ENCODE measurements at regions not wholly inside any gene's neighbourhood (a gene's known extent, or its start where the extent isn't known, plus 50 kb on each side); places are given as distances from the start of the nearest gene placed in this dataset.
A peak's percentile ranks its signal among the peaks of the same experiment; 100 is the strongest.
"Not testable (repeated sequence)": the region's sequence is repeated elsewhere in the genome, so short reads cannot be mapped to it uniquely, and the experiment has no call there.

- DNase-seq (ENCODE audit: low read depth): no peak
Observed at GRCh38 chr9:89695441-89695891, 90.7 kb downstream of the GADD45G start.

- DNase-seq (ENCODE audit: low read depth): not testable (repeated sequence)
Observed at GRCh38 chr9:89695979-89696378, 91.2 kb downstream of the GADD45G start.

GRCh38 chr9:89696780-89697179 is 92.0 kb downstream of the GADD45G start:
- no peak for DNase-seq (ENCODE audit: low read depth)

GRCh38 chr9:89697553-89697952 is 92.7 kb downstream of the GADD45G start:
- DNase-seq (ENCODE audit: low read depth): no peak

DNA sequence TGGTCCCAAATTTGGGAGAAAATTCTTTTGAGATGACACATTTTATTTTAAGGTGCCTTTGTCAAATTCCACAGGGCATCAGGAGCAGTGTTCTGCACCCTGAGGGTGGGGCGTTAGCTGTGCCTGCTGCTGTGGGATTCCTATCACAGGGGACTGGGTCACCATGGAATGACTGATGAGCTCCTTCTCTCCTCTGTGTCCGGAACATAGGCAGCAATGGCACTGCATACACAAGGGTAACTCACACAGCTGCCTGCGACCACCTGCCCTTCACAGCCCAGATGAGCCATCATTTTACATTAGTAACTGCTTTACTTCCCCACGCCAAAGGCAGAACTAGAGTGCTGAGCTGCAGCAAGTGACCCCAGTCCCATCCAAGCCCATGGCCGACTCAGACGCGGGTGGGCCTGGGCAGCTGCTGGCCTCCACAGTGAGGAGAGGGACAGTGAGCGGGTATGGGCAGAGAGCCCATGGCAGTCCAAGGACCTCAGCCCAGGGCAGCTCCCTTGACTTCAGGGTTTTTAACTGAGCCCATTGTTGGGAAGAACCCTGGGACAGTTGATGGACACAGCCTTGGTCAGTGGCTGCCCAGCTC is 93.7 kb downstream of the GADD45G start:
- DNase-seq (ENCODE audit: low read depth): no peak

DNA sequence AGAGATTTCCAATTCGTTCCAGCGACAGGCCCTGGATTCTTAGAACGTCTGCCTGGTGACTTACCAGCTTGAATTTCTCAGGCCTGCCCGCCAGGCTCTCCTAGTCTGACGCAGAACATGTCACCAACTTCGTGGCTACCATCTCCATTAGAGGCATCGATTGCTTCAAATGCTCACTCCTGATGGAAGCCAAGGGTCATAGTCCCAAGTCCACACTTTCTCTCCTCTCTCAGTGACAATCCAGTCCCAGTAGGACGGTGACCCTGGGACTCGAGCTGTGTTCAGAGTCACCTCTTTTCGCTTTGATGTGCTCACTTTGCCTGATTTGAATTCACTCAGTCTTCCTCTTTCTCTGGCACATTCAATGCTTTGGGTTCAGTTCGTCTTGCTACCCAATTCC is 94.8 kb downstream of the GADD45G start:
- DNase-seq (ENCODE audit: low read depth): no peak

DNA sequence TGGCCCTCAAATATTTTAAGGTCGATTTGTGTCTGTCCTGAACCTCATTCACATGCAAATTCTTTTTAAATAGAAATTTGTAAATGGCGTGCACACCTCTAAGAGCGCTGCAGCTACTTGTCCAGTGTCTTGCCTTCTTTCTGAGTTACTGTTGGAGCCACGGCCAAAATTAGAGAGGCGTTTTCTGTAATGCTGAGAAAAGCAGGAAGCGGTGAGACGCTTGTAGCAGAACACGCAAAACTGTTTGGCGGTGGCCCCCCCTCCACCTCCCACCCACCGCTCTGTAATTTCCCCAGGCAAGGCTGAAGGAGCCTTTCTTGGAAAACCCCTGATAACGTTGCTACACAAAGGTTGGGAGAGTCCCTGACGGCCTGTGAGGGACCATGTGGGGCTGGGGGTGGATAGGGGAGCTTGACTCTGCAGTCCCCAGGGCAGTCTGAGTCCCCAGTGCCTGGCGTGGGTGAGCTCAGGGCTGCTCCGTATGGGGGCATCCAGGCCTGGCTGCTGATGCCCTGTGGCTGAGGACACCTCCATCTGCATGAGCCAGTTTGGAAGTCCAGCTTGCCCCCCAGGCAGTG is 96.5 kb downstream of the GADD45G start:
- DNase-seq (ENCODE audit: low read depth): no peak

DNA sequence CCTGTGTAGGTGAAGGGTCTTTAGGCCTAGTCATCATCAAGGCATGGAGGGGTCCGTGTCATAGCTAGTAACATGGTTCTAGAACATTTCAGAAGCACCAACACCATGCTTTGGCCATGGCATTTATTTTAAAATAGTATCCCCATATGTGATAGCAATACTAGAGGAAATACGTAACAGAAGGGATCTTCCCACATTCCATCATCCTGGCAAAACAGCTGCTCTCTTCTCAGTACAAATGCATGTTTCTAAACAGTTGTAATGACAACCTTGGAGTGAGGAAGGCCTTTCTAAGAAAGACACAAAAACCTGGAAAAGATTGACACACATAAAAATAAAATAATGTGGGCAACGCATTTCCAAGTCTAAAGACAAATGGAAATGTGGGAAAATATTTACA is 97.6 kb downstream of the GADD45G start:
- no peak for DNase-seq (ENCODE audit: low read depth)

GRCh38 chr9:89705651-89706050 is 100.8 kb downstream of the GADD45G start:
- no peak for DNase-seq (ENCODE audit: low read depth)

- DNase-seq (ENCODE audit: low read depth): no peak
Observed at GRCh38 chr9:89706086-89706485, 101.3 kb downstream of the GADD45G start.

- DNase-seq (ENCODE audit: low read depth): no peak
Observed at GRCh38 chr9:89706731-89707191, 101.9 kb downstream of the GADD45G start.

DNA sequence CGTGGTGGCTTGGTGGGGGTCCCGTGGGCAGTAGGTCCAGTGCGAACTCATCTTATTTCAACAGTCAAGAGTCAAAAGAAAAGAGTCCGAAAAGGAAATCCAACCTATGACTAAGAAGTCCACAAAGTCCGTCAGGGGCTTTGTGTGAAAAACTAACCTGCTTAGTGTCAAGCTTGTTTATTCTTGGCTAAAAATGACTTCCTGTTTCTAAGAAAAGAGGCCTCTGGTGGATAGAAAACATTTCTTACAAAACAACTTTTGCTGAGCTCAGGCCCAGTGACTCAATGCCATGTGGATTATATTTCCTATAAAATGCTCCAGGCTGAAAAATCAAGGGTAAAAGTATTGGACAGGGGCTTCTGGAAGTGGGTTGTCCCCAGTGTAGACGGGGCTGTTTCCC is 105.9 kb downstream of the GADD45G start:
- DNase-seq (ENCODE audit: low read depth): peak; percentile 10

DNA sequence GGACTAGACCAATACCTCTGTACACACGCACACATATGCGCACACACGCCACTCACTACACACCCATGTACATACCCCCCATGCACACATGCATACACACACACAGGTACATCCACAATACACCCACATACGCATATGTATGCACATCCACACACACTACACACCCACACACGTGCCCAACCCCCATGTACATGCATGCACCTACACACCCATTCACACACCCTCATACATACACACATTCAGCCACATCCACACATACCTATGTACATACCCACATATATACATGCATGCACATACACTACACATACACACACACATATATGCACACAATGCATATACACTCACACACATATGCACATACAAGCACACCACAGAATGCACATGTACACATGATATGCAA is 107.1 kb downstream of the GADD45G start:
- DNase-seq (ENCODE audit: low read depth): no peak

GRCh38 chr9:89712283-89712682 is 107.5 kb downstream of the GADD45G start:
- no peak for DNase-seq (ENCODE audit: low read depth)

GRCh38 chr9:89714321-89714720 is 109.5 kb downstream of the GADD45G start:
- no peak for DNase-seq (ENCODE audit: low read depth)

DNA sequence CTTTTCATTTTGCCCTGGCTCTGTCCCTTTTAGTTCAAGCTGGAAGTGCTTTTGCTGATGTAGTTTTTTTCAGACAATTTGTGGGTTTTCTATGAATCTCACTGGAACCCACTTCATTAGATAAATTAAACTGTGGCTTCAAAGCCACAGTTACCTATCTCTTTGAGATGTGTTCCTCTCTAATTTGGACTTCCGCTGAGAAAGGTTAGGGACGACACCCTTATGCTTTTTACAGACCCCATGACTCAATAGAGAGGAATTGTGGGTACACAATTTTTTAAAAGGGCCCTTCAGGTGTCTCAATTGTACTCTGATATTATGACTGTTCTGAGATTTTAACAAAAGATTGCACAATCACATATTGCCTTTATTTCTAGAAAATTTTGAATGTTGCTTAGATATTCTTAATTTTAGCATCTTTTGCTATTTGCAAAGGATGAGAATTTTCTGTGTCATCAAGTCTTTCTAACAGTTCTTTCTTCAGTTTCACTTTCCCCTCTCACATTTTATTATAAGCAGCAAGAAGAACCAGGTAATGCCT is 110.6 kb downstream of the GADD45G start:
- DNase-seq (ENCODE audit: low read depth): no peak

DNA sequence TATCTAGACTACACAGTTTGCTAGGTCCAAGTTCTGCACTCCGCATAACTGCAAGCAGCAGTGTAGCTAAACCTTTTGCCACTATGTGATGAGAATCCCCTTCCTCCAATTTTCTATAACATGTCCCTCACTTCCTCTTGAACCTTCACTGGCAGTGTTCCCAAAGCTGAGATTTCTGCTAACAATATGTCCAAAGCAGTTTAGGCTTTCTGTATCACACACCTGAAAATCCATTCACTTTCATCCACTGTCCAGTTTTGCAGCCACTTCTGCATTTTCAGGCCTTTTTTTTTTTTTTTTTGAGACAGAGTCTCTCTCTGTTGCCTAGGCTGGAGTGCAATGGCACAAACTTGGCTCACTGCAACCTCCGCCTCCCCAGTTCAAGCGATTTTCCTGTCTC is 111.1 kb downstream of the GADD45G start:
- DNase-seq (ENCODE audit: low read depth): no peak

DNA sequence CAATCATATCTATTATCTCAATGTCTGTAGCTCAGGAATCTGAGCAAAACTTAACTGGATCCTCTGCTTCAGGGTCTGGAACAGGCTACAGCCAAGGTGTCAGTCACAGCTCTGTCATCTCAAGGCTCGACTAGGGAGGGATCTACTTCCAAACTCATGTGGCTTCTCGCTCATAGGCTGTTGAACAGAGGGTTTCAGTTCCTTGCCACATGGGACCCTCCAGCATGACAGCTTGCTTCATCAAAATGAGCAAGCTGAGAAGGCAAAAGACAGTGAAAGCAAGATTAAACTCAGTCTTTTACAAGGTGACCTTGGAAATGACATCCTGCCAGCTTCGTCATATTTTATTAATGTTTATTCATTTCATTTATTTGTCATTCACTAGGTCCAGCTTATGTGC is 111.7 kb downstream of the GADD45G start:
- no peak for DNase-seq (ENCODE audit: low read depth)

GRCh38 chr9:89718176-89718575 is 113.4 kb downstream of the GADD45G start:
- no peak for DNase-seq (ENCODE audit: low read depth)

DNA sequence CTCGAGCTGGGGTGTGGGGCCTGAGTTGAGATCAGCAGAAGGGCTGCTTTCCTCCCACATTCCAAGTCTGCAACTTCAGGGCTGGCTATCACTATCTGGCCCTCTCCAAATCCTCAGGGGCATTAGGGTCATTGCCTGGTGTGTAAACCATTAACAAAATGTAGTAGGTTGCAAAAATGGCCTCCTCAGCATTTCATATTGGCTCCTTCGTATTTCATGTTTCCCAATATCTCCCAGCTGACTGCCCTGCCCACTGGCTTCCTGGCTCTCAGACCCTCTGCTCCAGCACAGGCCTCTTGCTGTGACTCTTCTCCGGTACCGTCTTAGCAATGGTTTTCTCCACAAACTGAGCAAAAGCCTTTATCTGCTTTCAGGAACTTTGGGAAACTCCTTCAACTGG is 113.8 kb downstream of the GADD45G start:
- no peak for DNase-seq (ENCODE audit: low read depth)

GRCh38 chr9:89719202-89719601 is 114.4 kb downstream of the GADD45G start:
- no peak for DNase-seq (ENCODE audit: low read depth)

- no peak for DNase-seq (ENCODE audit: low read depth)
Observed at GRCh38 chr9:89720696-89721175, 115.9 kb downstream of the GADD45G start.

GRCh38 chr9:89721176-89721700 is 116.4 kb downstream of the GADD45G start:
- DNase-seq (ENCODE audit: low read depth): no peak

All from HT1080 (cell line).